Glutamatergic neuron (in vitro differentiated cells): ENCODE measurements at regions not wholly inside any gene's neighbourhood (a gene's known extent, or its start where the extent isn't known, plus 50 kb on each side); places are given as distances from the start of the nearest gene placed in this dataset.

ENCODE experiments used
- DNase-seq: peaks from one replicate; pipeline ENCODE4 v3.0.0; 2022
- H3K27ac Mint-ChIP-seq: one replicate; pipeline ENCODE4 v1.8.0; 2020; ENCODE audit warnings: mild to moderate bottlenecking, mixed read lengths, inconsistent platforms; ENCODE audit not compliant: unreplicated experiment
- H3K27me3 Mint-ChIP-seq: one replicate; pipeline ENCODE4 v1.8.0; 2020; ENCODE audit warnings: mild to moderate bottlenecking, moderate library complexity, mixed read lengths, inconsistent platforms; ENCODE audit not compliant: unreplicated experiment
- H3K36me3 Mint-ChIP-seq: one replicate; pipeline ENCODE4 v1.8.0; 2020; ENCODE audit warnings: mild to moderate bottlenecking, mixed read lengths, inconsistent platforms; ENCODE audit not compliant: unreplicated experiment
- H3K4me1 Mint-ChIP-seq: one replicate; pipeline ENCODE4 v1.8.0; 2020; ENCODE audit warnings: mild to moderate bottlenecking, low read depth, mixed read lengths, inconsistent platforms; ENCODE audit not compliant: unreplicated experiment
- H3K4me3 Mint-ChIP-seq: one replicate; pipeline ENCODE4 v1.8.0; 2020; ENCODE audit warnings: mild to moderate bottlenecking, mixed read lengths, inconsistent platforms; ENCODE audit not compliant: unreplicated experiment
- H3K9me3 Mint-ChIP-seq: one replicate; pipeline ENCODE4 v1.8.0; 2020; ENCODE audit warnings: mild to moderate bottlenecking, moderate library complexity, mixed read lengths, inconsistent platforms; ENCODE audit not compliant: unreplicated experiment
- TF ChIP-seq, protein P1 (sequence below): fragments of 200-600 bp; sonication (generic); IDR thresholded peaks from one replicate; pipeline ENCODE4 v1.5.0; 2021; ENCODE audit not compliant: partially characterized antibody, unreplicated experiment

DNA sequence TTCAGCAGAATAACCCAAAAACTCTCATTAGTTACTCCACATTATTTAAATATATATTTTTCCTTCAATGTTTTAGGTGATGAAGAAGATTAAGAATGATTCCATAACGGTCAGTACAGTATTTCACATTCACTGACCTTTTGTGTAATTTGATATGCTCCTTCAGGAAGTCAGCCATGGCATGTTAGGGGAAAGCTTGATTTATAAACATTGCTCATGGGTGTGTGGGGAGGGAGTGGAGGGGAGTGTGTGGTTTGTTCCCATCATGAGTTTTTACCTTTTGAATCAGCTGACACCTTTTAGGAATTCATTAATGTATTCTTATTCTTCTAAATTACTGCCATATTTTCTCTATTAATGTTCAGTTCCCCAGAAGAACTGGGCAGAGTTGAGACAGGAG is 240.2 kb downstream of the ATG4C start:
- Mint-ChIP-seq H3K36me3 (no peaks in the 10 kb centered on the region), H3K27me3 (peaks cover 1% of the 10 kb centered on the region), H3K4me3 (no peak overlapping the region), H3K9me3 (peaks cover 3% of the 10 kb centered on the region), H3K27ac (no peak overlapping the region), H3K4me1 (peaks cover 7% of the 10 kb centered on the region)
- no peak for DNase-seq
- TF ChIP-seq, protein P1, sequence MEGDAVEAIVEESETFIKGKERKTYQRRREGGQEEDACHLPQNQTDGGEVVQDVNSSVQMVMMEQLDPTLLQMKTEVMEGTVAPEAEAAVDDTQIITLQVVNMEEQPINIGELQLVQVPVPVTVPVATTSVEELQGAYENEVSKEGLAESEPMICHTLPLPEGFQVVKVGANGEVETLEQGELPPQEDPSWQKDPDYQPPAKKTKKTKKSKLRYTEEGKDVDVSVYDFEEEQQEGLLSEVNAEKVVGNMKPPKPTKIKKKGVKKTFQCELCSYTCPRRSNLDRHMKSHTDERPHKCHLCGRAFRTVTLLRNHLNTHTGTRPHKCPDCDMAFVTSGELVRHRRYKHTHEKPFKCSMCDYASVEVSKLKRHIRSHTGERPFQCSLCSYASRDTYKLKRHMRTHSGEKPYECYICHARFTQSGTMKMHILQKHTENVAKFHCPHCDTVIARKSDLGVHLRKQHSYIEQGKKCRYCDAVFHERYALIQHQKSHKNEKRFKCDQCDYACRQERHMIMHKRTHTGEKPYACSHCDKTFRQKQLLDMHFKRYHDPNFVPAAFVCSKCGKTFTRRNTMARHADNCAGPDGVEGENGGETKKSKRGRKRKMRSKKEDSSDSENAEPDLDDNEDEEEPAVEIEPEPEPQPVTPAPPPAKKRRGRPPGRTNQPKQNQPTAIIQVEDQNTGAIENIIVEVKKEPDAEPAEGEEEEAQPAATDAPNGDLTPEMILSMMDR = no peak

GRCh38 chr1:63027176-63027575 is 243.2 kb downstream of the ATG4C start:
- Mint-ChIP-seq H3K36me3 (no peaks in the 10 kb centered on the region), H3K4me3 (no peak overlapping the region), H3K9me3 (peaks cover 3% of the 10 kb centered on the region), H3K4me1 (peaks cover 7% of the 10 kb centered on the region), H3K27me3 (peaks cover 1% of the 10 kb centered on the region), H3K27ac (no peak overlapping the region)
- TF ChIP-seq, protein P1 = no peak
- DNase-seq = no peak

DNA sequence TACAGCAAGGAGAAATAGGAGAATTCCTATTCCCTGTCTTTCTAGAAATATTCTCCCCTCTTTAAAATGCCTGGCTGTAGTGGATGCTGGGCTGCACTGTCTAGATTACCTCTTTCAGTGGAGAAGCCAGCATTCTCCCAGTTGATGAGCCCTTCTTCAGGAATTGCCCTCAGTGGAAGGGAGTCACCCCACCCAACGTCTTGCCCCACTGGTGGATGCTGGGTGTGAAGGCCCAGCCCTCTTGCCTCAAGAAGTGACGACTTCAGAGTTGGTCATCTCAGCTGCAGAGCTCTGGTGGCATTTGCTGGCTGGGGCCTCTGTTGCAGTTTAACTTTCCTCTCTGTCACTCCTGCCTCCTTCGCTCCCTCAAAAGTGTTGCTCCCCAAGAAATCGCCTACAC is 248.2 kb downstream of the ATG4C start:
- no peaks in the 10 kb centered on the region for H3K36me3 Mint-ChIP-seq
- H3K27ac Mint-ChIP-seq = no peak overlapping the region
- no peaks in the 10 kb centered on the region for H3K27me3 Mint-ChIP-seq
- H3K4me3 Mint-ChIP-seq = no peak overlapping the region
- TF ChIP-seq, protein P1 = no peak
- H3K4me1 Mint-ChIP-seq = no peaks in the 10 kb centered on the region
- H3K9me3 Mint-ChIP-seq = no peaks in the 10 kb centered on the region
- DNase-seq = no peak

- no peak for DNase-seq
- Mint-ChIP-seq H3K27ac (no peak overlapping the region), H3K4me3 (no peak overlapping the region), H3K4me1 (no peaks in the 10 kb centered on the region), H3K36me3 (no peaks in the 10 kb centered on the region), H3K9me3 (no peaks in the 10 kb centered on the region), H3K27me3 (no peaks in the 10 kb centered on the region)
- TF ChIP-seq, protein P1 = no peak
These were observed 249.3 kb downstream of the ATG4C start for GRCh38 chr1:63033211-63033610.

- no peaks in the 10 kb centered on the region for H3K4me1 Mint-ChIP-seq
- DNase-seq = no peak
- H3K4me3 Mint-ChIP-seq = no peak overlapping the region
- no peaks in the 10 kb centered on the region for H3K36me3 Mint-ChIP-seq
- TF ChIP-seq, protein P1 = no peak
- H3K27ac Mint-ChIP-seq = no peak overlapping the region
- H3K9me3 Mint-ChIP-seq = no peaks in the 10 kb centered on the region
- H3K27me3 Mint-ChIP-seq = no peaks in the 10 kb centered on the region
These were observed 250.3 kb downstream of the ATG4C start for GRCh38 chr1:63034256-63034655.
